Caco-2 (cell line): ENCODE measurements at regions not wholly inside any gene's neighbourhood (a gene's known extent, or its start where the extent isn't known, plus 50 kb on each side); places are given as distances from the start of the nearest gene placed in this dataset.

Experiments
- BruUV-seq: library from RNA; stranded (reverse); fragments of 400-500 nt; replicated peaks from 2 replicates; lab custom pipeline; 2021; lab: Mats Ljungman, UMichigan
- CTCF ChIA-PET: fragments of 300-600 bp; sonication (Branson Sonifier 250); formaldehyde crosslinking; loops from one replicate; lab custom pipeline; 2022; ENCODE audit warnings: antibody characterized with exemption; lab: Charles Lee
- POLR2A ChIA-PET: fragments of 300-600 bp; sonication (Branson Sonifier 250); formaldehyde crosslinking; loops from one replicate; lab custom pipeline; 2022; ENCODE audit warnings: antibody characterized with exemption; lab: Charles Lee
- DNase-seq, 2 experiments: peaks; one replicate each; pipeline versions ENCODE4 v3.0.0 to v3.0.0-alpha.2; 2020 to 2022
- H3K27me3 ChIP-seq: replicated peaks from 2 replicates; pipeline ENCODE4 v1.6.0; 2011; ENCODE audit warnings: low read length; ENCODE audit not compliant: control insufficient read depth, insufficient read depth
- H3K36me3 ChIP-seq: 2 replicates; pipeline ENCODE4 v1.5.1; 2011; ENCODE audit warnings: low read length; ENCODE audit not compliant: control insufficient read depth, insufficient read depth
- H3K4me1 ChIP-seq: fragments of 250-450 bp; sonication (Bioruptor Pico); 2 replicates; pipeline ENCODE4 v1.5.1; 2020; ENCODE audit warnings: mild to moderate bottlenecking
- H3K4me3 ChIP-seq: 2 replicates; pipeline ENCODE4 v1.5.1; 2011; ENCODE audit warnings: low read depth, mild to moderate bottlenecking, control low read depth, low read length
- H3K9me3 ChIP-seq: fragments of 250-450 bp; sonication (Bioruptor Pico); 2 replicates; pipeline ENCODE4 v1.5.1; 2020; ENCODE audit warnings: mild to moderate bottlenecking, moderate library complexity
- H3K27ac Mint-ChIP-seq: one replicate; pipeline ENCODE4 v1.8.0; 2022; ENCODE audit warnings: mixed read lengths; ENCODE audit not compliant: unreplicated experiment
- H3K27me3 Mint-ChIP-seq: one replicate; pipeline ENCODE4 v1.8.0; 2022; ENCODE audit warnings: mixed read lengths; ENCODE audit not compliant: insufficient read depth, unreplicated experiment
- H3K36me3 Mint-ChIP-seq: one replicate; pipeline ENCODE4 v1.8.0; 2022; ENCODE audit warnings: mild to moderate bottlenecking, mixed read lengths; ENCODE audit not compliant: insufficient read depth, unreplicated experiment
- H3K4me1 Mint-ChIP-seq: one replicate; pipeline ENCODE4 v1.8.0; 2022; ENCODE audit warnings: low read depth, mixed read lengths; ENCODE audit not compliant: unreplicated experiment
- H3K4me3 Mint-ChIP-seq: one replicate; pipeline ENCODE4 v1.8.0; 2022; ENCODE audit warnings: mild to moderate bottlenecking, moderate library complexity, mixed read lengths; ENCODE audit not compliant: unreplicated experiment
- H3K9me3 Mint-ChIP-seq: one replicate; pipeline ENCODE4 v1.8.0; 2022; ENCODE audit warnings: mixed read lengths; ENCODE audit not compliant: unreplicated experiment
- intact Hi-C: fragments of 100-400 bp; cut with micrococcal nuclease; formaldehyde crosslinking; loops from one replicate; pipeline ENCODE4 v1.10.0; 2022; ENCODE audit not compliant: unreplicated experiment
- TF ChIP-seq, protein P1 (sequence below), 2 experiments: fragments of 200-600 bp in 1 of 2; IDR thresholded peaks; 1 replicate in 1 of 2; 2 replicates in 1 of 2; pipeline versions ENCODE4 v1.5.1 to v1.8.0; 2011 to 2022; ENCODE audit warnings: antibody characterized with exemption in 1 of 2, control low read depth in 1 of 2, inconsistent platforms in 1 of 2, low read depth in 1 of 2, low read length in 1 of 2, mild to moderate bottlenecking in 1 of 2, moderate library complexity in 1 of 2; ENCODE audit not compliant: insufficient read depth in 1 of 2, severe bottlenecking in 1 of 2, unreplicated experiment in 1 of 2

DNA sequence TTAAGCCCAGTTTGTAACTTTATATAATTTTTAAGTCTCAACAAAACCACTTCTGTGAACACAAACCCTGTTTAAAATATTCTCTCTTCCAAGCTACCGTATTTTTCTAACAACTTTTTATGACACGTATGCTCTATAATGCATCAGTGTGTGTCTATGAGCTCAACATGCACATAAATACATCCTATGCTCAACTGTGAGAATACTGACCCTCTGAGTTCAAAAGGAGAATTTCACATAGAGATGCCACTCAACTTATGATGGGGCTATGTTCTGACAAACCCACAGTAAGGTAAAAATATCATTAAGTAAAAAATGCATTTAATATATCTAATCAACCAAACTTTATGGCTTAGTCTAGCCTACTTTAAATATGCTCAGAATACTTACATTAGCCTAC lies 1139.7 kb upstream of the SPRY2 start:
- Histone ChIP-seq H3K9me3 (no peaks in the 10 kb centered on the region), H3K4me1 (no peaks in the 10 kb centered on the region), H3K27me3 (no peaks in the 10 kb centered on the region), H3K36me3 (no peaks in the 10 kb centered on the region), H3K4me3 (no peak overlapping the region)
- POLR2A ChIA-PET: no interaction called here
- no TSS peak for BruUV-seq
- no peaks in the 10 kb centered on the region for H3K9me3 Mint-ChIP-seq
- CTCF ChIA-PET: interaction anchor here (0.5 to 1.8 kb wide), 5 partner anchors 308 to 945 kb away, joined by 3 to 10 read pairs (median 3); no protein-coding TSS in a partner anchor
- H3K4me1 Mint-ChIP-seq: no peaks in the 10 kb centered on the region
- DNase-seq: no peak
- H3K4me3 Mint-ChIP-seq: no peak overlapping the region
- no peak overlapping the region for H3K27ac Mint-ChIP-seq
- H3K36me3 Mint-ChIP-seq: no peaks in the 10 kb centered on the region
- intact Hi-C loops: loop anchor here (1.0 kb wide), 3 partner anchors 309 to 501 kb away; no protein-coding TSS in a partner anchor
- TF ChIP-seq, protein P1, sequence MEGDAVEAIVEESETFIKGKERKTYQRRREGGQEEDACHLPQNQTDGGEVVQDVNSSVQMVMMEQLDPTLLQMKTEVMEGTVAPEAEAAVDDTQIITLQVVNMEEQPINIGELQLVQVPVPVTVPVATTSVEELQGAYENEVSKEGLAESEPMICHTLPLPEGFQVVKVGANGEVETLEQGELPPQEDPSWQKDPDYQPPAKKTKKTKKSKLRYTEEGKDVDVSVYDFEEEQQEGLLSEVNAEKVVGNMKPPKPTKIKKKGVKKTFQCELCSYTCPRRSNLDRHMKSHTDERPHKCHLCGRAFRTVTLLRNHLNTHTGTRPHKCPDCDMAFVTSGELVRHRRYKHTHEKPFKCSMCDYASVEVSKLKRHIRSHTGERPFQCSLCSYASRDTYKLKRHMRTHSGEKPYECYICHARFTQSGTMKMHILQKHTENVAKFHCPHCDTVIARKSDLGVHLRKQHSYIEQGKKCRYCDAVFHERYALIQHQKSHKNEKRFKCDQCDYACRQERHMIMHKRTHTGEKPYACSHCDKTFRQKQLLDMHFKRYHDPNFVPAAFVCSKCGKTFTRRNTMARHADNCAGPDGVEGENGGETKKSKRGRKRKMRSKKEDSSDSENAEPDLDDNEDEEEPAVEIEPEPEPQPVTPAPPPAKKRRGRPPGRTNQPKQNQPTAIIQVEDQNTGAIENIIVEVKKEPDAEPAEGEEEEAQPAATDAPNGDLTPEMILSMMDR (IDR thresholded peaks at IDR 0.05; ENCODE audit: insufficient read depth in 1 of 2, low read depth in 1 of 2, low read length in 1 of 2, severe bottlenecking in 1 of 2, unreplicated experiment in 1 of 2): peak in 1 of 2 experiments; percentile 33
- H3K27me3 Mint-ChIP-seq: no peaks in the 10 kb centered on the region

DNA sequence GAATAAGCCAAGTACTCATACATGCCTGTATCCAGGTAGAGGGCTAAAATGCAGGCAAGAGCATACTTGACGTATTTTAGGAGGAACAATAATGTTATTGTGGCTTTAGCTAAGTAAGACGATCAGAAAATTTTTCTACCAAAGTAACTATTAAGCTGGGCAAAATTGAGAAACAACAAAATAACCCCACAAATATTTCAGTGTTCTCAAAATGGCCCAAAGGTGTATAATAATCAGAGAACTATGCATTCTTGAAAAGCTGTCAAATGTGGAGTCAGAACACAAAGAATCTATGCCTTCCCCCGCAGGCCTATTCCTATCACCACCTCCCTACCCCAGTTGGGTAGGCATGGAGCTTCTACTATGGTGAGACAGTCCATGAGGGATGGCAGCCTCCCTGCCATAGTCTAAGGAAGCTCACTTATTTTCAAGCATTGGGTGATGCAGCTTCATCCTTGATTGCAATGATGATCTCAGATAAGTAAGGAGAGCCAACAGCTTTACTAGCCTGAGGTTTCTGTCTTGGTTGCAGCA lies 1132.5 kb upstream of the SPRY2 start:
- TF ChIP-seq, protein P1 (IDR thresholded peaks at IDR 0.05; ENCODE audit: insufficient read depth in 1 of 2, low read depth in 1 of 2, low read length in 1 of 2, severe bottlenecking in 1 of 2, unreplicated experiment in 1 of 2): no peak
- H3K4me1 ChIP-seq: no peaks in the 10 kb centered on the region
- H3K36me3 Mint-ChIP-seq: no peaks in the 10 kb centered on the region
- no peaks in the 10 kb centered on the region for H3K4me1 Mint-ChIP-seq
- ChIA-PET CTCF (no interaction called here), POLR2A (no interaction called here)
- H3K27me3 Mint-ChIP-seq: no peaks in the 10 kb centered on the region
- H3K4me3 ChIP-seq: no peak overlapping the region
- no peaks in the 10 kb centered on the region for H3K36me3 ChIP-seq
- no peak for DNase-seq
- intact Hi-C loops: no loop called here
- H3K9me3 Mint-ChIP-seq: no peaks in the 10 kb centered on the region
- H3K4me3 Mint-ChIP-seq: no peak overlapping the region
- H3K9me3 ChIP-seq: no peaks in the 10 kb centered on the region; the same call in 1 of the 2 replicates
- H3K27ac Mint-ChIP-seq: no peak overlapping the region
- BruUV-seq: no TSS peak
- no peaks in the 10 kb centered on the region for H3K27me3 ChIP-seq

DNA sequence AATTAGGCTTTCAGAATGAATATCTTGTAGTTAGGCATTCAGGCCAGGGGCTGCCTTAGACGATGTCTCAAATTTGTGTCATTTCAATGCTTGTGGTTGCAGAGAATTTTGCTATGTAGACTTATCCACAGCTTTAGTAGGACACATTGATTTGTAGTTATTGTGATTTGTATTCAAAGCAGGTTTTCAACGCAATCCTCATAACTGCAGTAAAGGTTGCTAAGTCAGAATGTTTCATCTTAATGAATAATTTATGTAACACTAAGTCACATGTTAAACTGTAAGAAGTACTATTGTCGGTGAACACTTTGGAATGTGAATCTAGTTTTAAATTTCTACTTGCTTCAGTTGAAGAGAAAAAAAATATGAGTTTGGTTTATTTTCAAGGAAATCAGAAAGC lies 1117.2 kb upstream of the SPRY2 start:
- H3K27ac Mint-ChIP-seq: no peak overlapping the region
- Histone ChIP-seq H3K27me3 (no peaks in the 10 kb centered on the region), H3K4me3 (no peak overlapping the region), H3K4me1 (no peaks in the 10 kb centered on the region), H3K36me3 (no peaks in the 10 kb centered on the region), H3K9me3 (no peaks in the 10 kb centered on the region)
- BruUV-seq: no TSS peak
- H3K4me1 Mint-ChIP-seq: no peaks in the 10 kb centered on the region
- TF ChIP-seq, protein P1 (IDR thresholded peaks at IDR 0.05; ENCODE audit: insufficient read depth in 1 of 2, low read depth in 1 of 2, low read length in 1 of 2, severe bottlenecking in 1 of 2, unreplicated experiment in 1 of 2): no peak
- H3K36me3 Mint-ChIP-seq: no peaks in the 10 kb centered on the region
- DNase-seq: no peak
- H3K9me3 Mint-ChIP-seq: no peaks in the 10 kb centered on the region
- no peaks in the 10 kb centered on the region for H3K27me3 Mint-ChIP-seq
- H3K4me3 Mint-ChIP-seq: no peak overlapping the region
- ChIA-PET CTCF (no interaction called here), POLR2A (no interaction called here)
- intact Hi-C loops: no loop called here
